Heart left ventricle (tissue), 13 donors: ENCODE measurements at regions not wholly inside any gene's neighbourhood (a gene's known extent, or its start where the extent isn't known, plus 50 kb on each side); places are given as distances from the start of the nearest gene placed in this dataset.

Experiments
- POLR2A ChIP-seq, 2 donors: fragments of 450-650 bp; IDR thresholded peaks; one replicate each; pipeline ENCODE4 v1.6.1; 2017; ENCODE audit warnings: antibody characterized with exemption in 2 of 2, mild to moderate bottlenecking in 2 of 2, moderate library complexity in 2 of 2
- TF ChIP-seq, protein P1 (sequence below), 12 donors: fragments of 200-600 bp; sonication (generic) in 4 of 12; IDR thresholded peaks; one replicate each; pipeline versions ENCODE4 v1.5.0 to v1.8.0; 2018 to 2022; ENCODE audit warnings: antibody characterized with exemption in 12 of 12, mild to moderate bottlenecking in 5 of 12
- donor health status: ischemic (EF 13 %, LVEDD 7.1; RV severe dilation, severe dysfunction).
- donor health status: DM: no; HTN: yes; CAD: no.
- donor health status: DM: no; HTN: no; CAD: no.
- donor health status: ischemic (EF 25% LVEDD 6.9; RV normal size, moderate dysfunction).
- donor health status: ischemic (EF 25% LVEDD 5.7; RV mildly dilated, moderate dysfunction).
- donor health status: ischemic (EF 35%, LVEDD 5.7; RV mildly dilated, moderate dysfunction).
- donor health status: nonischemic (EF 11% LVEDD 7.7; RV severe dilation, severe dysfunction).
- donor health status: DM: yes; HTN: yes; CAD: no.
- donor health status: PGD.
- donor health status: ischemic (EF 29% LVEDD 5.4; RV normal size, mild dysfunction).
- donor health status: nonischemic (EF 23%, LVEDD 6.1; RV moderate dilation, normal function).

DNA sequence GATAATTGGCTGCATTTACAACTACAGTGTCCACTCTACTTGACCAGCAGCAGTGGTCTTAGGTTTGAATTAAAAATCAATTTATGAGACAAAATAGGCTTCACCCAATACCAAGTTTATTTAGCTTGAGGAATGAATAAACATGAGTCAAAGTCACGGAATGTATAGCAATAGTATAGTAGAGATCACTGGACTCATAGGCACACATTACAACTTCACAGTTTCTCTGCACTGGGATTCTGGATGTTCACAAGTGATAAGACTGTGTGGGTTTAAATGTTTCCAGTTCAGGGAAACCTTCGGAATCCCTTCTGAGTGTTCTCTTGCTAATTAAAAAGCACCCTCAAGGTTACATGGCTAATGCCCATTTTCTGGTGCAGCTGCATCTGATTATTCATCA lies 1064.9 kb downstream of the SLITRK5 start:
- TF ChIP-seq, protein P1, sequence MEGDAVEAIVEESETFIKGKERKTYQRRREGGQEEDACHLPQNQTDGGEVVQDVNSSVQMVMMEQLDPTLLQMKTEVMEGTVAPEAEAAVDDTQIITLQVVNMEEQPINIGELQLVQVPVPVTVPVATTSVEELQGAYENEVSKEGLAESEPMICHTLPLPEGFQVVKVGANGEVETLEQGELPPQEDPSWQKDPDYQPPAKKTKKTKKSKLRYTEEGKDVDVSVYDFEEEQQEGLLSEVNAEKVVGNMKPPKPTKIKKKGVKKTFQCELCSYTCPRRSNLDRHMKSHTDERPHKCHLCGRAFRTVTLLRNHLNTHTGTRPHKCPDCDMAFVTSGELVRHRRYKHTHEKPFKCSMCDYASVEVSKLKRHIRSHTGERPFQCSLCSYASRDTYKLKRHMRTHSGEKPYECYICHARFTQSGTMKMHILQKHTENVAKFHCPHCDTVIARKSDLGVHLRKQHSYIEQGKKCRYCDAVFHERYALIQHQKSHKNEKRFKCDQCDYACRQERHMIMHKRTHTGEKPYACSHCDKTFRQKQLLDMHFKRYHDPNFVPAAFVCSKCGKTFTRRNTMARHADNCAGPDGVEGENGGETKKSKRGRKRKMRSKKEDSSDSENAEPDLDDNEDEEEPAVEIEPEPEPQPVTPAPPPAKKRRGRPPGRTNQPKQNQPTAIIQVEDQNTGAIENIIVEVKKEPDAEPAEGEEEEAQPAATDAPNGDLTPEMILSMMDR (IDR thresholded peaks at IDR 0.05), result no peak
- TF ChIP-seq POLR2A (IDR thresholded peaks at IDR 0.05), result no peak
